ENCODE measurements at regions not wholly inside any gene's neighbourhood (a gene's known extent, or its start where the extent isn't known, plus 50 kb on each side); places are given as distances from the start of the nearest gene placed in this dataset.

- Histone ChIP-seq H3K27ac (no peak overlapping the region), H3K27me3 (ENCODE audit: control insufficient read depth, insufficient read depth, low read length) (no peaks in the 10 kb centered on the region), H2AFZ (no peak overlapping the region), H3K9me3 (ENCODE audit: control insufficient read depth, low read length) (no peaks in the 10 kb centered on the region), H3K36me3 (ENCODE audit: control insufficient read depth, insufficient read depth, low read length) (no peaks in the 10 kb centered on the region), H3K4me1 (no peaks in the 10 kb centered on the region), H3K4me2 (ENCODE audit: low read length) (no peak overlapping the region), H3K4me3 (ENCODE audit: low read depth, low read length) (no peak overlapping the region), H3K9ac (no peak overlapping the region), H3K79me2 (no peaks in the 10 kb centered on the region)
- TF ChIP-seq CTCF (IDR thresholded peaks at IDR 0.05), result no peak
Measured at GRCh38 chr6:165820407-165820806, 157.4 kb upstream of the PDE10A start.

- H3K4me1 ChIP-seq, result no peaks in the 10 kb centered on the region
- peak overlapping the region; percentile 44 for H3K4me2 ChIP-seq (ENCODE audit: low read length)
- no peaks in the 10 kb centered on the region for H3K9me3 ChIP-seq (ENCODE audit: control insufficient read depth, low read length)
- no peaks in the 10 kb centered on the region for H3K36me3 ChIP-seq (ENCODE audit: control insufficient read depth, insufficient read depth, low read length)
- H3K4me3 ChIP-seq (ENCODE audit: low read depth, low read length), result no peak overlapping the region
- no peaks in the 10 kb centered on the region for H3K27me3 ChIP-seq (ENCODE audit: control insufficient read depth, insufficient read depth, low read length)
- H3K9ac ChIP-seq, result no peak overlapping the region
- TF ChIP-seq CTCF (IDR thresholded peaks at IDR 0.05), result no peak
- no peak overlapping the region for H2AFZ ChIP-seq
- no peak overlapping the region for H3K27ac ChIP-seq
- no peaks in the 10 kb centered on the region for H3K79me2 ChIP-seq
Measured at GRCh38 chr6:165819394-165819793, 156.4 kb upstream of the PDE10A start.

- Histone ChIP-seq H3K36me3 (ENCODE audit: control insufficient read depth, insufficient read depth, low read length) (no peaks in the 10 kb centered on the region), H3K9ac (no peak overlapping the region), H3K27ac (no peak overlapping the region), H3K4me2 (ENCODE audit: low read length) (no peak overlapping the region), H3K27me3 (ENCODE audit: control insufficient read depth, insufficient read depth, low read length) (no peaks in the 10 kb centered on the region), H2AFZ (no peak overlapping the region), H3K4me1 (no peaks in the 10 kb centered on the region), H3K79me2 (no peaks in the 10 kb centered on the region), H3K4me3 (ENCODE audit: low read depth, low read length) (no peak overlapping the region), H3K9me3 (ENCODE audit: control insufficient read depth, low read length) (no peaks in the 10 kb centered on the region)
- TF ChIP-seq CTCF (IDR thresholded peaks at IDR 0.05), result no peak
Measured at GRCh38 chr6:165818200-165818599, 155.2 kb upstream of the PDE10A start.

GRCh38 chr6:165817771-165818170, 154.7 kb upstream of the PDE10A start:
- no peak overlapping the region for H3K9ac ChIP-seq
- no peaks in the 10 kb centered on the region for H3K36me3 ChIP-seq (ENCODE audit: control insufficient read depth, insufficient read depth, low read length)
- no peaks in the 10 kb centered on the region for H3K79me2 ChIP-seq
- TF ChIP-seq CTCF (IDR thresholded peaks at IDR 0.05), result no peak
- no peak overlapping the region for H3K4me3 ChIP-seq (ENCODE audit: low read depth, low read length)
- no peak overlapping the region for H3K4me2 ChIP-seq (ENCODE audit: low read length)
- no peaks in the 10 kb centered on the region for H3K4me1 ChIP-seq
- no peaks in the 10 kb centered on the region for H3K9me3 ChIP-seq (ENCODE audit: control insufficient read depth, low read length)
- H3K27me3 ChIP-seq (ENCODE audit: control insufficient read depth, insufficient read depth, low read length), result no peaks in the 10 kb centered on the region
- no peak overlapping the region for H2AFZ ChIP-seq
- no peak overlapping the region for H3K27ac ChIP-seq

- TF ChIP-seq CTCF (IDR thresholded peaks at IDR 0.05), result no peak
Measured at GRCh38 chr6:165817148-165817547, 154.1 kb upstream of the PDE10A start.

More at GRCh38 chr6:165817148-165817547, 154.1 kb upstream of the PDE10A start:
- no peak overlapping the region for H2AFZ ChIP-seq
- H3K4me1 ChIP-seq, result no peaks in the 10 kb centered on the region
- H3K27ac ChIP-seq, result no peak overlapping the region
- no peaks in the 10 kb centered on the region for H3K79me2 ChIP-seq
- no peak overlapping the region for H3K4me3 ChIP-seq (ENCODE audit: low read depth, low read length)
- no peak overlapping the region for H3K9ac ChIP-seq
- no peak overlapping the region for H3K4me2 ChIP-seq (ENCODE audit: low read length)
- no peaks in the 10 kb centered on the region for H3K36me3 ChIP-seq (ENCODE audit: control insufficient read depth, insufficient read depth, low read length)
- no peaks in the 10 kb centered on the region for H3K27me3 ChIP-seq (ENCODE audit: control insufficient read depth, insufficient read depth, low read length)
- H3K9me3 ChIP-seq (ENCODE audit: control insufficient read depth, low read length), result no peaks in the 10 kb centered on the region
